GM23338 (cell line): ENCODE measurements at regions not wholly inside any gene's neighbourhood (a gene's known extent, or its start where the extent isn't known, plus 50 kb on each side); places are given as distances from the start of the nearest gene placed in this dataset.

Source experiments
- ATAC-seq: fragments of 200-7000 bp; cut with Tn5 transposase; 3 replicates; pipeline ENCODE4 v1.9.1; 2020
- DNase-seq: peaks from one replicate; pipeline ENCODE4 v3.0.0-alpha.2; 2015; ENCODE audit warnings: low spot score
- H2AFZ ChIP-seq: fragments of 200-600 bp; sonication (generic); 2 replicates; pipeline ENCODE4 v1.8.0; 2016; ENCODE audit warnings: antibody characterized with exemption, mild to moderate bottlenecking, moderate library complexity
- H3F3A ChIP-seq: fragments of 200-600 bp; sonication (generic); replicated peaks from 2 replicates; pipeline ENCODE4 v1.8.0; 2017; ENCODE audit warnings: antibody characterized with exemption, mixed run types, low read depth
- H3K27ac ChIP-seq: fragments of 200-600 bp; sonication (generic); 2 replicates; pipeline ENCODE4 v1.6.1; 2016; ENCODE audit warnings: low read depth
- H3K27me3 ChIP-seq: fragments of 200-600 bp; sonication (generic); 2 replicates; pipeline ENCODE4 v1.8.0; 2016; ENCODE audit warnings: mild to moderate bottlenecking, mixed run types, moderate library complexity; ENCODE audit not compliant: insufficient read depth
- H3K36me3 ChIP-seq: fragments of 200-600 bp; sonication (generic); 2 replicates; pipeline ENCODE4 v1.8.0; 2016; ENCODE audit warnings: mild to moderate bottlenecking; ENCODE audit not compliant: insufficient read depth
- H3K4me1 ChIP-seq: fragments of 200-600 bp; sonication (generic); 2 replicates; pipeline ENCODE4 v1.8.0; 2016; ENCODE audit warnings: mild to moderate bottlenecking, moderate library complexity; ENCODE audit not compliant: insufficient read depth
- H3K4me2 ChIP-seq: fragments of 200-600 bp; sonication (generic); 2 replicates; pipeline ENCODE4 v1.7.1; 2017; ENCODE audit warnings: mixed run types
- H3K4me3 ChIP-seq: fragments of 200-600 bp; sonication (generic); 2 replicates; pipeline ENCODE4 v1.6.1; 2016; ENCODE audit warnings: mixed run types
- H3K79me2 ChIP-seq: fragments of 200-600 bp; sonication (generic); replicated peaks from 2 replicates; pipeline ENCODE4 v1.8.0; 2017; ENCODE audit warnings: mild to moderate bottlenecking; ENCODE audit not compliant: insufficient read depth
- H3K9me2 ChIP-seq: fragments of 200-600 bp; sonication (generic); 2 replicates; pipeline ENCODE4 v1.8.0; 2017; ENCODE audit not compliant: insufficient read depth
- H4K20me1 ChIP-seq: fragments of 200-600 bp; sonication (generic); replicated peaks from 2 replicates; pipeline ENCODE4 v1.8.0; 2017; ENCODE audit warnings: mild to moderate bottlenecking; ENCODE audit not compliant: insufficient read depth
- H3K27ac Mint-ChIP-seq: 2 replicates; pipeline ENCODE4 v1.8.0; 2020; ENCODE audit warnings: inconsistent platforms, mild to moderate bottlenecking, moderate library complexity, mixed read lengths
- H3K27me3 Mint-ChIP-seq: 3 replicates; pipeline ENCODE4 v1.8.0; 2022; ENCODE audit warnings: low read depth, mild to moderate bottlenecking, moderate library complexity, mixed read lengths, inconsistent platforms; ENCODE audit not compliant: insufficient read depth, poor library complexity
- H3K36me3 Mint-ChIP-seq: 3 replicates; pipeline ENCODE4 v1.8.0; 2021; ENCODE audit warnings: low read depth, mild to moderate bottlenecking, inconsistent platforms, moderate library complexity, mixed read lengths
- H3K4me1 Mint-ChIP-seq: 3 replicates; pipeline ENCODE4 v1.8.0; 2020; ENCODE audit warnings: mild to moderate bottlenecking, inconsistent platforms, mixed read lengths
- H3K4me3 Mint-ChIP-seq: 3 replicates; pipeline ENCODE4 v1.8.0; 2021; ENCODE audit warnings: moderate library complexity, mild to moderate bottlenecking, inconsistent platforms, mixed read lengths
- H3K9me3 Mint-ChIP-seq: 3 replicates; pipeline ENCODE4 v1.8.0; 2020; ENCODE audit warnings: moderate library complexity, mild to moderate bottlenecking, inconsistent platforms, mixed read lengths
- CREB1 ChIP-seq: fragments of 250-450 bp; sonication (Bioruptor Pico); IDR thresholded peaks from 2 replicates; pipeline ENCODE4 v1.5.0; 2020; ENCODE audit warnings: low read depth, mild to moderate bottlenecking, moderate library complexity
- CTCF ChIP-seq, 2 experiments: fragments of 200-600 bp in 1 of 2; sonication (generic) in 1 of 2; conservative IDR thresholded peaks; 2 replicates each; pipeline versions ENCODE4 v1.5.1 to v1.6.1; 2016 to 2017; ENCODE audit warnings: antibody characterized with exemption in 2 of 2, low read depth in 2 of 2, mild to moderate bottlenecking in 2 of 2, moderate library complexity in 1 of 2
- ETS1 ChIP-seq: IDR thresholded peaks from 2 replicates; pipeline ENCODE4 v1.6.1; 2016; ENCODE audit warnings: antibody characterized with exemption
- EZH2 ChIP-seq: fragments of 200-600 bp; sonication (generic); IDR thresholded peaks from one replicate; pipeline ENCODE4 v1.8.0; 2017; ENCODE audit warnings: antibody characterized with exemption, mild to moderate bottlenecking, low read depth; ENCODE audit not compliant: unreplicated experiment
- EZH2phosphoT487 ChIP-seq: fragments of 200-600 bp; sonication (generic); IDR thresholded peaks from one replicate; pipeline ENCODE4 v1.8.1; 2018; ENCODE audit warnings: antibody characterized with exemption; ENCODE audit not compliant: unreplicated experiment
- JUNB ChIP-seq: IDR thresholded peaks from one replicate; pipeline ENCODE4 v1.6.1; 2016; ENCODE audit warnings: antibody characterized with exemption; ENCODE audit not compliant: unreplicated experiment
- NANOG ChIP-seq: IDR thresholded peaks from 2 replicates; pipeline ENCODE4 v1.6.1; 2016; ENCODE audit warnings: antibody characterized with exemption, borderline replicate concordance
- POLR2AphosphoS5 ChIP-seq: IDR thresholded peaks from 2 replicates; pipeline ENCODE4 v1.6.1; 2016; ENCODE audit warnings: antibody characterized with exemption, low read depth
- STAT1 ChIP-seq: IDR thresholded peaks from one replicate; pipeline ENCODE4 v1.6.1; 2016; ENCODE audit warnings: antibody characterized with exemption; ENCODE audit not compliant: unreplicated experiment
- ZNF114 ChIP-seq: fragments of 250-450 bp; sonication (Bioruptor Pico); IDR thresholded peaks from 2 replicates; pipeline ENCODE4 v1.5.0; 2020; ENCODE audit warnings: mild to moderate bottlenecking, moderate library complexity
- ZNF331 ChIP-seq: fragments of 250-450 bp; sonication (Bioruptor Pico); IDR thresholded peaks from 2 replicates; pipeline ENCODE4 v1.5.0; 2020; ENCODE audit warnings: low read depth, mild to moderate bottlenecking, moderate library complexity
- ZNF462 ChIP-seq: fragments of 250-450 bp; sonication (Bioruptor Pico); IDR thresholded peaks from 2 replicates; pipeline ENCODE4 v1.5.0; 2020; ENCODE audit warnings: mild to moderate bottlenecking, moderate library complexity
- TF ChIP-seq, protein P1 (sequence below): IDR thresholded peaks from one replicate; pipeline ENCODE4 v1.6.1; 2018; ENCODE audit warnings: antibody characterized with exemption; ENCODE audit not compliant: unreplicated experiment

- Histone ChIP-seq H3K9me2 (0 out of 2 replicates have a peak, but pooled peaks cover 4% of the 10 kb centered on the region), H3K27me3 (no peaks in the 10 kb centered on the region), H3K36me3 (no peaks in the 10 kb centered on the region), H3F3A (no peaks in the 10 kb centered on the region), H3K4me2 (no peak overlapping the region), H3K4me1 (no peaks in the 10 kb centered on the region), H3K4me3 (no peak overlapping the region), H4K20me1 (no peaks in the 10 kb centered on the region), H3K27ac (no peak overlapping the region), H3K79me2 (no peaks in the 10 kb centered on the region), H2AFZ (no peak overlapping the region)
- no peak for DNase-seq
- peaks cover 19% of the 10 kb centered on the region for H3K9me3 Mint-ChIP-seq
- H3K36me3 Mint-ChIP-seq, result peaks cover 14% of the 10 kb centered on the region; the same call in 2 of the 3 replicates
- no peaks in the 10 kb centered on the region for H3K27me3 Mint-ChIP-seq
- H3K27ac Mint-ChIP-seq, result no peak overlapping the region
- H3K4me3 Mint-ChIP-seq, result no peak overlapping the region
- TF ChIP-seq NANOG, result no peak
- no peak for TF ChIP-seq JUNB
- no peak for TF ChIP-seq CREB1 (CRISPR knock-in tag)
- TF ChIP-seq EZH2phosphoT487, result no peak
- TF ChIP-seq STAT1, result no peak
- TF ChIP-seq CTCF (conservative IDR thresholded peaks at IDR 0.05; ENCODE audit: low read depth in 2 of 2), result no peak
- no peak for TF ChIP-seq ZNF114 (CRISPR knock-in tag)
- TF ChIP-seq ZNF331 (CRISPR knock-in tag), result no peak
- TF ChIP-seq POLR2AphosphoS5, result no peak
- TF ChIP-seq ETS1, result no peak
- TF ChIP-seq, protein P1, sequence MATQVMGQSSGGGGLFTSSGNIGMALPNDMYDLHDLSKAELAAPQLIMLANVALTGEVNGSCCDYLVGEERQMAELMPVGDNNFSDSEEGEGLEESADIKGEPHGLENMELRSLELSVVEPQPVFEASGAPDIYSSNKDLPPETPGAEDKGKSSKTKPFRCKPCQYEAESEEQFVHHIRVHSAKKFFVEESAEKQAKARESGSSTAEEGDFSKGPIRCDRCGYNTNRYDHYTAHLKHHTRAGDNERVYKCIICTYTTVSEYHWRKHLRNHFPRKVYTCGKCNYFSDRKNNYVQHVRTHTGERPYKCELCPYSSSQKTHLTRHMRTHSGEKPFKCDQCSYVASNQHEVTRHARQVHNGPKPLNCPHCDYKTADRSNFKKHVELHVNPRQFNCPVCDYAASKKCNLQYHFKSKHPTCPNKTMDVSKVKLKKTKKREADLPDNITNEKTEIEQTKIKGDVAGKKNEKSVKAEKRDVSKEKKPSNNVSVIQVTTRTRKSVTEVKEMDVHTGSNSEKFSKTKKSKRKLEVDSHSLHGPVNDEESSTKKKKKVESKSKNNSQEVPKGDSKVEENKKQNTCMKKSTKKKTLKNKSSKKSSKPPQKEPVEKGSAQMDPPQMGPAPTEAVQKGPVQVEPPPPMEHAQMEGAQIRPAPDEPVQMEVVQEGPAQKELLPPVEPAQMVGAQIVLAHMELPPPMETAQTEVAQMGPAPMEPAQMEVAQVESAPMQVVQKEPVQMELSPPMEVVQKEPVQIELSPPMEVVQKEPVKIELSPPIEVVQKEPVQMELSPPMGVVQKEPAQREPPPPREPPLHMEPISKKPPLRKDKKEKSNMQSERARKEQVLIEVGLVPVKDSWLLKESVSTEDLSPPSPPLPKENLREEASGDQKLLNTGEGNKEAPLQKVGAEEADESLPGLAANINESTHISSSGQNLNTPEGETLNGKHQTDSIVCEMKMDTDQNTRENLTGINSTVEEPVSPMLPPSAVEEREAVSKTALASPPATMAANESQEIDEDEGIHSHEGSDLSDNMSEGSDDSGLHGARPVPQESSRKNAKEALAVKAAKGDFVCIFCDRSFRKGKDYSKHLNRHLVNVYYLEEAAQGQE, result no peak
- no peak for TF ChIP-seq EZH2
- no peak for TF ChIP-seq ZNF462 (CRISPR knock-in tag)
- no peaks in the 10 kb centered on the region; the same call in 2 of the 3 replicates for H3K4me1 Mint-ChIP-seq
- no peak for ATAC-seq
Measured at GRCh38 chr10:61189912-61190311, 245.9 kb upstream of the RHOBTB1 start.
